PFSK-1 (cell line): ENCODE measurements at regions not wholly inside any gene's neighbourhood (a gene's known extent, or its start where the extent isn't known, plus 50 kb on each side); places are given as distances from the start of the nearest gene placed in this dataset.

ENCODE experiments used
- FOXP2 ChIP-seq: optimal IDR thresholded peaks from 2 replicates; pipeline ENCODE3; 2011; ENCODE audit warnings: borderline replicate concordance, control low read depth, inconsistent platforms; ENCODE audit not compliant: insufficient read depth; ENCODE audit errors: extremely low read length, extremely low read depth
- POLR2AphosphoS5 ChIP-seq: IDR thresholded peaks from 2 replicates; pipeline ENCODE4 v1.6.1; 2012; ENCODE audit warnings: low read depth, mild to moderate bottlenecking, control low read depth, low read length, moderate library complexity
- SIN3A ChIP-seq: IDR thresholded peaks from 2 replicates; pipeline ENCODE4 v1.6.1; 2012; ENCODE audit warnings: mild to moderate bottlenecking, low read length, moderate library complexity, borderline replicate concordance; ENCODE audit not compliant: insufficient read depth
- TAF1 ChIP-seq: IDR thresholded peaks from 2 replicates; pipeline ENCODE4 v1.6.1; 2012; ENCODE audit warnings: low read length, control low read depth, borderline replicate concordance; ENCODE audit not compliant: insufficient read depth
- TF ChIP-seq, protein P1 (sequence below), 2 experiments: IDR thresholded peaks; 2 replicates each; pipeline versions ENCODE4 v1.6.1 to v1.8.0; 2011 to 2012; ENCODE audit warnings: low read depth in 2 of 2, low read length in 2 of 2, control low read depth in 1 of 2, inconsistent platforms in 1 of 2, mild to moderate bottlenecking in 1 of 2, moderate library complexity in 1 of 2; ENCODE audit not compliant: insufficient read depth in 1 of 2

- TF ChIP-seq, protein P1, sequence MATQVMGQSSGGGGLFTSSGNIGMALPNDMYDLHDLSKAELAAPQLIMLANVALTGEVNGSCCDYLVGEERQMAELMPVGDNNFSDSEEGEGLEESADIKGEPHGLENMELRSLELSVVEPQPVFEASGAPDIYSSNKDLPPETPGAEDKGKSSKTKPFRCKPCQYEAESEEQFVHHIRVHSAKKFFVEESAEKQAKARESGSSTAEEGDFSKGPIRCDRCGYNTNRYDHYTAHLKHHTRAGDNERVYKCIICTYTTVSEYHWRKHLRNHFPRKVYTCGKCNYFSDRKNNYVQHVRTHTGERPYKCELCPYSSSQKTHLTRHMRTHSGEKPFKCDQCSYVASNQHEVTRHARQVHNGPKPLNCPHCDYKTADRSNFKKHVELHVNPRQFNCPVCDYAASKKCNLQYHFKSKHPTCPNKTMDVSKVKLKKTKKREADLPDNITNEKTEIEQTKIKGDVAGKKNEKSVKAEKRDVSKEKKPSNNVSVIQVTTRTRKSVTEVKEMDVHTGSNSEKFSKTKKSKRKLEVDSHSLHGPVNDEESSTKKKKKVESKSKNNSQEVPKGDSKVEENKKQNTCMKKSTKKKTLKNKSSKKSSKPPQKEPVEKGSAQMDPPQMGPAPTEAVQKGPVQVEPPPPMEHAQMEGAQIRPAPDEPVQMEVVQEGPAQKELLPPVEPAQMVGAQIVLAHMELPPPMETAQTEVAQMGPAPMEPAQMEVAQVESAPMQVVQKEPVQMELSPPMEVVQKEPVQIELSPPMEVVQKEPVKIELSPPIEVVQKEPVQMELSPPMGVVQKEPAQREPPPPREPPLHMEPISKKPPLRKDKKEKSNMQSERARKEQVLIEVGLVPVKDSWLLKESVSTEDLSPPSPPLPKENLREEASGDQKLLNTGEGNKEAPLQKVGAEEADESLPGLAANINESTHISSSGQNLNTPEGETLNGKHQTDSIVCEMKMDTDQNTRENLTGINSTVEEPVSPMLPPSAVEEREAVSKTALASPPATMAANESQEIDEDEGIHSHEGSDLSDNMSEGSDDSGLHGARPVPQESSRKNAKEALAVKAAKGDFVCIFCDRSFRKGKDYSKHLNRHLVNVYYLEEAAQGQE (IDR thresholded peaks at IDR 0.05; ENCODE audit: insufficient read depth in 1 of 2, low read depth in 2 of 2, low read length in 2 of 2), result no peak
- TF ChIP-seq POLR2AphosphoS5 (no peak), SIN3A (no peak)
Observed at GRCh38 chr2:147679191-147679954, 165.5 kb upstream of the ACVR2A start.

GRCh38 chr2:147665105-147665504 lies 179.7 kb upstream of the ACVR2A start:
- TF ChIP-seq, protein P1 (IDR thresholded peaks at IDR 0.05; ENCODE audit: insufficient read depth in 1 of 2, low read depth in 2 of 2, low read length in 2 of 2), result no peak
- TF ChIP-seq FOXP2 (no peak), SIN3A (no peak), POLR2AphosphoS5 (no peak), TAF1 (no peak)

DNA sequence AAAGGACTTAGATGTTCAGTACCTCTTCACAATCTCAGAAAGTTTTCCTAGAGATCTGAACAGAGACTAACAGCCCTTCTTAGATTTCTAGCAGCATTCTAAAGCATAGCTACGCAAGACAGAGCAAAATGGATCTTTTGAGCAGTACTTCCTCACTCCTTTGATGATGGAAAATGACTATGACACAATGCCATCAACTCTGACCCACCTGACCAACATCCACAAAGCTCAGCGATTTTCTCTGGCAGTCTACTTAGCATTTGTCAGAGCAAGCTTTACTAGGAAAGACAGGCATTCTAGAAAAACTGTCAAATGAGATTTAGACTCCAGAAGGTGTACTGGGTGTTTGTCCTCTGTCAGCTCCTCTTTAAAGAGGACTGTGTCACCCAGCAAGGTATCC lies 180.9 kb upstream of the ACVR2A start:
- TF ChIP-seq, protein P1 (IDR thresholded peaks at IDR 0.05; ENCODE audit: insufficient read depth in 1 of 2, low read depth in 2 of 2, low read length in 2 of 2), result no peak
- no peak for TF ChIP-seq TAF1
- no peak for TF ChIP-seq SIN3A
- TF ChIP-seq POLR2AphosphoS5, result no peak
- TF ChIP-seq FOXP2, result no peak

DNA sequence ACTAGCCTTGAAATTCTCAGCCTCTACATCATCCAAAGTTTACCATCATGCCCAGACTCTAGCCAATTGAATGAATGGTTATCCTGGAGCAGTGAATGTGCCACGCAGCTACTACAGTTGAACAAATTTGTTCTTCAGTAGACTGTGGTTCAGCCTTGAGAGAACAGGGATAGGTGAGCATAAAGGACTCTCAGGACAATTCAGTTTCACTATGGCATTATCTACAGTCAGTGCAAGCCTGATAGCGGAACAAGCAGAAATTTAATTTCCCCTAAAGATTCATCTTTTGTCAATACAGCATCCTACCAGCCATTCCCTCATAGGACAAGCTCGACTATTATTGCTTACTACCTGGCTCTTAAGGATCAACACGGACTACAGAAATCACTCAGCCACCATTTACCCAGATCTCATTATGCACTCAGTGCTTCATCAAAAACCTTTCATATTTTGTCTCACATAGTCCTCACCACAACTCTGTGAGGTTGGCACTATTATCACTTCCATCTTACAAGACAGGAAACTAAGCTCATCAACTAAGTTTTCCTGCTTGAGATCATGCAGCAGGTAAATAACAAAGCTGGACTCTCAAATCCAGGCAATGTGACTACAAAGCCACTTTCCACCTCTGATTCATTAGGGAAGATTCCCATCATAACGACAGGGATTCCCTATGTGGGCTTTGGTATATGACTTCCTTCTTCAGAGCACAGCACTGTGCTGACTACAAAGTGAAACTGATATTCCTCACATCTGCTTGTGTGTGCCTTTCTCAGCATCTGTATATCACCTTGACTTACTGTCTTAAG lies 181.5 kb upstream of the ACVR2A start:
- no peak for TF ChIP-seq TAF1
- no peak for TF ChIP-seq FOXP2
- no peak for TF ChIP-seq SIN3A
- TF ChIP-seq, protein P1 (IDR thresholded peaks at IDR 0.05; ENCODE audit: insufficient read depth in 1 of 2, low read depth in 2 of 2, low read length in 2 of 2), result no peak
- no peak for TF ChIP-seq POLR2AphosphoS5

GRCh38 chr2:147662221-147662620 lies 182.6 kb upstream of the ACVR2A start:
- TF ChIP-seq POLR2AphosphoS5, result no peak
- TF ChIP-seq FOXP2, result no peak
- TF ChIP-seq SIN3A, result no peak
- TF ChIP-seq TAF1, result no peak
